Neutrophil (primary cell): ENCODE measurements at regions not wholly inside any gene's neighbourhood (a gene's known extent, or its start where the extent isn't known, plus 50 kb on each side); places are given as distances from the start of the nearest gene placed in this dataset.

Source experiments
- H3K27ac ChIP-seq: fragments of 200-600 bp; sonication (generic); 2 replicates; pipeline ENCODE4 v1.5.1; 2016; ENCODE audit warnings: mild to moderate bottlenecking, moderate library complexity
- H3K27me3 ChIP-seq: fragments of 200-600 bp; sonication (generic); 2 replicates; pipeline ENCODE4 v1.6.0; 2016; ENCODE audit warnings: mild to moderate bottlenecking
- H3K36me3 ChIP-seq: fragments of 200-600 bp; sonication (generic); 2 replicates; pipeline ENCODE4 v1.5.1; 2017
- H3K4me1 ChIP-seq, 2 experiments: fragments of 200-600 bp in 1 of 2; sonication (generic) in 1 of 2; 1 replicate in 1 of 2; 2 replicates in 1 of 2; pipeline versions ENCODE4 v1.5.1 to v1.6.1; 2013 to 2016; ENCODE audit warnings: low read depth in 1 of 2, low read length in 1 of 2, mild to moderate bottlenecking in 1 of 2, moderate library complexity in 1 of 2; ENCODE audit not compliant: control insufficient read depth in 1 of 2, insufficient read depth in 1 of 2
- H3K4me3 ChIP-seq, 2 experiments: fragments of 200-600 bp in 1 of 2; sonication (generic) in 1 of 2; 1 replicate in 1 of 2; 2 replicates in 1 of 2; pipeline ENCODE4 v1.5.1; 2013 to 2016; ENCODE audit warnings: low read depth in 1 of 2, low read length in 1 of 2, mild to moderate bottlenecking in 1 of 2, moderate library complexity in 1 of 2
- H3K9me3 ChIP-seq: fragments of 200-600 bp; sonication (generic); 2 replicates; pipeline ENCODE4 v1.5.1; 2016
- CTCF ChIP-seq: fragments of 200-600 bp; sonication (generic); IDR thresholded peaks from 2 replicates; pipeline ENCODE4 v1.5.1; 2016; ENCODE audit warnings: antibody characterized with exemption

- no peak overlapping the region for H3K27ac ChIP-seq
- no peaks in the 10 kb centered on the region for H3K36me3 ChIP-seq
- H3K4me3 ChIP-seq, result no peak overlapping the region
- H3K9me3 ChIP-seq, result no peaks in the 10 kb centered on the region
- no peaks in the 10 kb centered on the region for H3K27me3 ChIP-seq
- TF ChIP-seq CTCF, result no peak
- no peaks in the 10 kb centered on the region for H3K4me1 ChIP-seq
Observed at GRCh38 chr5:155772009-155772662, 554.8 kb upstream of the SGCD start.

- Histone ChIP-seq H3K4me3 (no peak overlapping the region), H3K4me1 (no peaks in the 10 kb centered on the region), H3K27ac (no peak overlapping the region), H3K27me3 (no peaks in the 10 kb centered on the region), H3K36me3 (no peaks in the 10 kb centered on the region), H3K9me3 (no peaks in the 10 kb centered on the region)
- TF ChIP-seq CTCF, result no peak
Observed at GRCh38 chr5:155773680-155774079, 553.3 kb upstream of the SGCD start.

- Histone ChIP-seq H3K36me3 (no peaks in the 10 kb centered on the region), H3K9me3 (no peaks in the 10 kb centered on the region)
- TF ChIP-seq CTCF, result no peak
Observed at GRCh38 chr5:155780260-155780659, 546.7 kb upstream of the SGCD start.

GRCh38 chr5:155783246-155783645, 543.7 kb upstream of the SGCD start:
- no peaks in the 10 kb centered on the region for H3K4me1 ChIP-seq
- no peaks in the 10 kb centered on the region for H3K9me3 ChIP-seq
- H3K4me3 ChIP-seq, result no peak overlapping the region
- H3K36me3 ChIP-seq, result no peaks in the 10 kb centered on the region
- H3K27ac ChIP-seq, result no peak overlapping the region
- H3K27me3 ChIP-seq, result no peaks in the 10 kb centered on the region
- no peak for TF ChIP-seq CTCF

More at GRCh38 chr5:155780260-155780659, 546.7 kb upstream of the SGCD start:
- H3K27me3 ChIP-seq, result no peaks in the 10 kb centered on the region
- H3K4me1 ChIP-seq, result no peaks in the 10 kb centered on the region
- no peak overlapping the region for H3K27ac ChIP-seq
- H3K4me3 ChIP-seq, result no peak overlapping the region

- Histone ChIP-seq H3K27me3 (no peaks in the 10 kb centered on the region), H3K4me3 (no peak overlapping the region), H3K4me1 (no peaks in the 10 kb centered on the region), H3K9me3 (no peaks in the 10 kb centered on the region), H3K27ac (no peak overlapping the region), H3K36me3 (no peaks in the 10 kb centered on the region)
- TF ChIP-seq CTCF, result no peak
Observed at GRCh38 chr5:155783791-155784190, 543.2 kb upstream of the SGCD start.
